Posterior cingulate gyrus (tissue), 11 donors: ENCODE measurements at regions not wholly inside any gene's neighbourhood (a gene's known extent, or its start where the extent isn't known, plus 50 kb on each side); places are given as distances from the start of the nearest gene placed in this dataset.

ENCODE experiments used
- DNase-seq, 10 donors: peaks; one replicate each; pipeline versions ENCODE4 v3.0.0 to v3.0.0-alpha.2; 2020 to 2021; ENCODE audit warnings: mixed read lengths in 3 of 10
- intact Hi-C: fragments of 100-400 bp; cut with DNase I; formaldehyde crosslinking; loops from one replicate; pipeline ENCODE4 v1.15.1; 2023

DNA sequence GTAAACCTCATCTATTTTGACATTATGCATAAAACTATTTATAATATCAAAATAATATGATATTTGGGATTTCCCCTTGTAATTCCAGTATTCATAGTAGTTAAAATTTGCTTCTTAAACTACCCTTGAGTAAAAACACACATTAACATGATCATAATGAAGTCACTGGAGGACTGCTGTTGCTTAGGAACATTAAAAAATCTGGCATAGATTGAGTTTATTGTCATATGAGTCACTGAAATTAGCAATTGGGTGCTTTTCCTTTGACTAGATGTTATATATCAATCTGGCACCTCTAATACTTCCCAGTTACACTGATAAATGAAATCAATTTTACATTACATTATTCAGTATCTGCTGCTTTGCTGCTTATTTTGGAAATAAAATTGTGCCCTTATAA is 57.0 kb upstream of the ZC3H15 start:
- intact Hi-C loops, result no loop called here
- DNase-seq, result no peak

GRCh38 chr2:186431306-186431705 is 54.8 kb upstream of the ZC3H15 start:
- DNase-seq, result no peak

GRCh38 chr2:186433040-186433439 is 53.0 kb upstream of the ZC3H15 start:
- no peak for DNase-seq
- intact Hi-C loops, result no loop called here

More at GRCh38 chr2:186431306-186431705, 54.8 kb upstream of the ZC3H15 start:
- intact Hi-C loops, result no loop called here

GRCh38 chr2:186433777-186434432 is 52.2 kb upstream of the ZC3H15 start:
- DNase-seq, result no peak
- intact Hi-C loops, result no loop called here
